ENCODE measurements at regions not wholly inside any gene's neighbourhood (a gene's known extent, or its start where the extent isn't known, plus 50 kb on each side); places are given as distances from the start of the nearest gene placed in this dataset.
A peak's percentile ranks its signal among the peaks of the same experiment; 100 is the strongest.

DNA sequence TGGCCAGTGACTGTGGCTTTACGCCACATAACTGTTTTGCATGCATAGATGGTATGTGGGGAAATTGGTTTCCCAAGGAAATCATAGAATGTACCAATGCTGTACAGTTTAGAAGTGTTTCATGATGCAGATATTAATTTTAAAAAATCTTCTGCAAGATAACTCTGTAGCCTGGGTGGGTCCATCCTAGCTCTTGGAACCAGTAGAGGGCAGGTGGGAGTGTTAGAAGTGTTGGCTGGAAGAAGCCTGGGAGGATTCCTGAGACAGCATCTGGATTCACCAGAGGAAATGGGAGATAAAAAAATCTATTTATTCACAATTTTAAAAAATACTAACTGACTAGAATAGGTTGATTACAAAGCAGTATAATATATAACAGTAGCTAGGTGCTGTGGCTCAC, 139.9 kb upstream of the GRIA4 start:
- no peak for TF ChIP-seq CTCF (IDR thresholded peaks at IDR 0.05; ENCODE audit: extremely low read depth, insufficient read depth, missing control alignments)
- no peak for DNase-seq (ENCODE audit: low spot score)
- in situ Hi-C loops (cut with MboI; ENCODE audit: low pct_unique_long_range_greater_than_20kb, low sequenced_read_pairs, unreplicated experiment) = no loop called here

- DNase-seq (ENCODE audit: low spot score) = no peak
- TF ChIP-seq CTCF (IDR thresholded peaks at IDR 0.05; ENCODE audit: extremely low read depth, insufficient read depth, missing control alignments) = no peak
- in situ Hi-C loops (cut with MboI; ENCODE audit: low pct_unique_long_range_greater_than_20kb, low sequenced_read_pairs, unreplicated experiment) = no loop called here
These were observed 141.7 kb upstream of the GRIA4 start for GRCh38 chr11:105468154-105468553.

GRCh38 chr11:105466582-105467228, 143.2 kb upstream of the GRIA4 start:
- DNase-seq (ENCODE audit: low spot score) = no peak
- TF ChIP-seq CTCF (IDR thresholded peaks at IDR 0.05; ENCODE audit: extremely low read depth, insufficient read depth, missing control alignments) = no peak
- in situ Hi-C loops (cut with MboI; ENCODE audit: low pct_unique_long_range_greater_than_20kb, low sequenced_read_pairs, unreplicated experiment) = no loop called here

DNA sequence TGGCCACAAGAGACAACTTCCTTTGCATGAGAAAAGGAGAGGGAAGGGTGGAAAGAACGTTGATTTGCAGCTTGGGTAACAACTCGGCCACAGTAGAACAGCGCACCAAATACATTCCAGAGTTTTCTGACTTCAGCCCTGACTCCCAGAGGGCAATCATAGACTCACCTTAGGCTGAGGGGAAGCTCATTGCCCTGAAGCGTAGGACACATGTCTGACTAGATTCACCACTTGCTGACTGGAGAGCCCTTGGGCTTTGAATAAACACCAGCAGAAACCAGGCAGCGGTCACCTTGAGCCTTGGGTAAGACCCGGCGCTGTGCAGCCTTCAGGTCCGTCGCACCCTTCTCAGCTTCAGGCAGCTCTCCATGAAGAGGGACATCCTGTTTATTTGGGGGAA, 151.8 kb upstream of the GRIA4 start:
- no peak for DNase-seq (ENCODE audit: low spot score)
- in situ Hi-C loops (cut with MboI; ENCODE audit: low pct_unique_long_range_greater_than_20kb, low sequenced_read_pairs, unreplicated experiment) = no loop called here
- TF ChIP-seq CTCF (IDR thresholded peaks at IDR 0.05; ENCODE audit: extremely low read depth, insufficient read depth, missing control alignments) = no peak

- in situ Hi-C loops (cut with MboI; ENCODE audit: low pct_unique_long_range_greater_than_20kb, low sequenced_read_pairs, unreplicated experiment) = no loop called here
- DNase-seq (ENCODE audit: low spot score) = no peak
- peak; percentile 22 for TF ChIP-seq CTCF (IDR thresholded peaks at IDR 0.05; ENCODE audit: extremely low read depth, insufficient read depth, missing control alignments)
These were observed 152.9 kb upstream of the GRIA4 start for GRCh38 chr11:105456950-105457349.

DNA sequence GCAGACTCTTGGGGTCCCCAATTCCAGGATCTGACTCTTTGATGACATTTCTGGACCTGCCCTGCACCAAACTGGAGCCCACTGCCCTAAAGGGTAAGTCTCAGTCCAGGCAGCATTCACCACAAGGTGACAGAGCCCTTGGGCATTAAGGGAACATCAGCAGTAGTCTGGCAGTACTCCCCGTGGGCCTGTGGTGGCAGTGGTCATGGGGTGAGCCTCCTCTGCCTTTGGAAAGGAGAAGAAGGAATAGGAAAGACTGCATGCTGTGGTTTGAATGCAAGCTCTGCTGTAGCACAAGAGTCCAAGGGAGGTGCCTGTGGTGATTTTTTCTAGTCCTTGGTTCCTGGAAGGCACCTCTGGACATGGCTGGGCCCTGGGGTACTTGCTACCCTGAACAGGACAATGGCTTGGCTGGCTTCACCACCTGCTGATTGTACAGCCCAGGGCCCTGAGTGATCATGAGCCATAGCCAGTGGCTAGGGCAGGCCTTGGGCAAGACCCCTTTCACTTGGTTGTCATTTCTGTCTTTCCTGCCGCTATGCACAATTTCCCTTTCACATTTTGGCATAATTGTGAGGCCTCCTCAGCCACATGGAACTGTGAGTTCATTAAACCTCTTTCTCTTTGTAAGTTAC, 160.7 kb upstream of the GRIA4 start:
- no peak for DNase-seq (ENCODE audit: low spot score)
- in situ Hi-C loops (cut with MboI; ENCODE audit: low pct_unique_long_range_greater_than_20kb, low sequenced_read_pairs, unreplicated experiment) = no loop called here
- TF ChIP-seq CTCF (IDR thresholded peaks at IDR 0.05; ENCODE audit: extremely low read depth, insufficient read depth, missing control alignments) = no peak

Measured in GM13977 (cell line).